ENCODE measurements at regions not wholly inside any gene's neighbourhood (a gene's known extent, or its start where the extent isn't known, plus 50 kb on each side); places are given as distances from the start of the nearest gene placed in this dataset.

GRCh38 chr10:29083096-29083495 is 205.8 kb upstream of the LYZL1 start:
- H3K27me3 ChIP-seq: no peaks in the 10 kb centered on the region
- no peaks in the 10 kb centered on the region for H3K4me1 ChIP-seq
- intact Hi-C loops (cut with DNase I): no loop called here
- TF ChIP-seq, protein P1, sequence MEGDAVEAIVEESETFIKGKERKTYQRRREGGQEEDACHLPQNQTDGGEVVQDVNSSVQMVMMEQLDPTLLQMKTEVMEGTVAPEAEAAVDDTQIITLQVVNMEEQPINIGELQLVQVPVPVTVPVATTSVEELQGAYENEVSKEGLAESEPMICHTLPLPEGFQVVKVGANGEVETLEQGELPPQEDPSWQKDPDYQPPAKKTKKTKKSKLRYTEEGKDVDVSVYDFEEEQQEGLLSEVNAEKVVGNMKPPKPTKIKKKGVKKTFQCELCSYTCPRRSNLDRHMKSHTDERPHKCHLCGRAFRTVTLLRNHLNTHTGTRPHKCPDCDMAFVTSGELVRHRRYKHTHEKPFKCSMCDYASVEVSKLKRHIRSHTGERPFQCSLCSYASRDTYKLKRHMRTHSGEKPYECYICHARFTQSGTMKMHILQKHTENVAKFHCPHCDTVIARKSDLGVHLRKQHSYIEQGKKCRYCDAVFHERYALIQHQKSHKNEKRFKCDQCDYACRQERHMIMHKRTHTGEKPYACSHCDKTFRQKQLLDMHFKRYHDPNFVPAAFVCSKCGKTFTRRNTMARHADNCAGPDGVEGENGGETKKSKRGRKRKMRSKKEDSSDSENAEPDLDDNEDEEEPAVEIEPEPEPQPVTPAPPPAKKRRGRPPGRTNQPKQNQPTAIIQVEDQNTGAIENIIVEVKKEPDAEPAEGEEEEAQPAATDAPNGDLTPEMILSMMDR (IDR thresholded peaks at IDR 0.05): no peak
- no peak overlapping the region for H3K4me3 ChIP-seq
- no peaks in the 10 kb centered on the region for H3K9me3 ChIP-seq
- H3K27ac ChIP-seq: no peak overlapping the region
- no peak for ATAC-seq
- H3K36me3 ChIP-seq: no peaks in the 10 kb centered on the region
- no peak for DNase-seq

DNA sequence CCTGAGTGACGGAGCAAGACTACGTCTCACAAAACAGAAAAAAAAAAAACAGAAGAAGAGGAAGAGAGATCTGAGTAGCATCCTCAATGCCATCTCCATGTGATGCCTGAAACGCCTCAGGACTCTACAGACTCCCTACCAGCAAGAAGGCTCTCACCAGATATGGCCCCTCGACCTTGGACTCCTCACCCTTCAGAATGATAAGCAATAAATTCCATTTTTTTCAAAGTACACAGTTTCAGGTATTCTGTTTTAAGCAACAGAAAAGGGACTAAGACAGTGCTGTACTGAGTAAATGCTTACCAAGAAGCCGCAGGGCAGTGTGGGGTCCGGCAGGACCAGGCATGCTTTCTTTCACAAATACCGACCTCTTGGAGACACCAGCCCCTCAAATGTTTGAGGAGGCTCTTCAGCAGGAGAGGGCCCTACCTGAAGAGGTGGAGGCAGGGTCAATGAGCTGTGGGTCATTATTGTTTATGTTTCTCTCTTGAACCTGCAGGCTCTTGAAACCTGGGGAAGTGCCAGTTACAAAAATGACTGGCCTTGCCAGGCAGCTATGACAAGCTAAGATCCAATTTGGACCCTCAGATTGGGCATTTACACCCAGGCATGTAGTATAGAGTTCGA is 204.1 kb upstream of the LYZL1 start:
- no peak for ATAC-seq
- intact Hi-C loops (cut with DNase I): no loop called here
- no peak for DNase-seq

GRCh38 chr10:29089091-29089490 is 199.8 kb upstream of the LYZL1 start:
- no peak overlapping the region for H3K27ac ChIP-seq
- no peaks in the 10 kb centered on the region for H3K9me3 ChIP-seq
- ATAC-seq (no peak), DNase-seq (no peak)
- H3K36me3 ChIP-seq: no peaks in the 10 kb centered on the region
- intact Hi-C loops (cut with DNase I): no loop called here
- H3K4me3 ChIP-seq: no peak overlapping the region
- TF ChIP-seq, protein P1 (IDR thresholded peaks at IDR 0.05): no peak
- H3K4me1 ChIP-seq: no peaks in the 10 kb centered on the region
- H3K27me3 ChIP-seq: no peaks in the 10 kb centered on the region

More for the DNA sequence above, 204.1 kb upstream of the LYZL1 start:
- Histone ChIP-seq H3K27ac (no peak overlapping the region), H3K9me3 (no peaks in the 10 kb centered on the region), H3K4me1 (no peaks in the 10 kb centered on the region), H3K36me3 (no peaks in the 10 kb centered on the region), H3K27me3 (no peaks in the 10 kb centered on the region), H3K4me3 (no peak overlapping the region)
- TF ChIP-seq, protein P1 (IDR thresholded peaks at IDR 0.05): no peak

DNA sequence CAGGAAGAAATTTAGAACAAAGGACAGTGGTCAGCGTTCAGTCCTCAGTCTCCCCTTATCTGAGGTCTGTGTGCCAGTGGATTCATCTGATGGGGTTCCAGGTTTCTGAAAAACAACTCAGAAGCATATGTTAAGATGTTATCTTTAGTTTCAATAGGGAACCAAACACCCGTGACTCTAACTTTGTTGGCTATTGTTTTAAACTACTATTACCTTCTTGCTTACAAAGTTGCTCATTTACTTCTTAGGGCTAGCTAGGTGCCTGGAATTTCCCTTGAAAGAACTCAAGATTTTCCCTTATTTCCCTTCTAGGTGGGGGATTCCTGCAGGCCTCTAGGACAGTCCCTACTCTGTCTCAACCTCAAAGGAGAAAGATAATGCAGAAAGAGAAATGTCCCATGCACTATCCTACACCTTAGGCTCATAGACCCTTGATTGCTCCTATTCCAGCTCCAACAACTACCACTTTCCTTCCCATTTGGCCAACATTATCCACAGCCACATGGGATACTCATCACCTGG is 192.5 kb upstream of the LYZL1 start:
- ATAC-seq: no peak

GRCh38 chr10:29098423-29098822 is 190.4 kb upstream of the LYZL1 start:
- H3K4me3 ChIP-seq: no peak overlapping the region
- ATAC-seq (no peak), DNase-seq (no peak)
- TF ChIP-seq, protein P1 (IDR thresholded peaks at IDR 0.05): no peak
- no peaks in the 10 kb centered on the region for H3K36me3 ChIP-seq
- intact Hi-C loops (cut with DNase I): no loop called here
- no peaks in the 10 kb centered on the region for H3K4me1 ChIP-seq
- H3K27ac ChIP-seq: no peak overlapping the region
- no peaks in the 10 kb centered on the region for H3K27me3 ChIP-seq
- no peaks in the 10 kb centered on the region for H3K9me3 ChIP-seq

More for the DNA sequence above, 192.5 kb upstream of the LYZL1 start:
- H3K4me3 ChIP-seq: no peak overlapping the region
- TF ChIP-seq, protein P1 (IDR thresholded peaks at IDR 0.05): no peak
- no peak overlapping the region for H3K27ac ChIP-seq
- no peak for DNase-seq
- no peaks in the 10 kb centered on the region for H3K27me3 ChIP-seq
- H3K9me3 ChIP-seq: no peaks in the 10 kb centered on the region
- H3K36me3 ChIP-seq: no peaks in the 10 kb centered on the region
- no peaks in the 10 kb centered on the region for H3K4me1 ChIP-seq
- intact Hi-C loops (cut with DNase I): no loop called here

Data from upper lobe of right lung (tissue), 1 donor.